ENCODE measurements at regions not wholly inside any gene's neighbourhood (a gene's known extent, or its start where the extent isn't known, plus 50 kb on each side); places are given as distances from the start of the nearest gene placed in this dataset.

DNA sequence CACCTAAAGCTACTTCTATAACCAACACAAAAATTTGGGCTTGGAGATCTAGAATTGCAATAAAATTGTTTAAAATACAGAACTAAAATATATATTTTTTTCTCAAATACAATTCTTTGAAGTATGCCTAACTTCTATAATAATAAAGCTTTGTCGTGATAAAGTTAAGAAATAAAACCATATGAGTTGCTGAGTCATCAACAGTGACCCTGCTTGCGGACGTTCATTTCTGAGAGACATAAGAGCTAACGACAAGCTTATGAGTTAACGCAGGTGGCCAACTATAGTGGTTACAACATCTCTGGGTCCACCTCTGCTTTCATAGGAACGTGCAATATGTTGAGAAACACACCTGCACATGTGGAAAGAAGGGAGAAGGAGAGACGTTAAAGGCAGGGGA is 407.1 kb upstream of the SLC14A2 start:
- TF ChIP-seq, protein P1, sequence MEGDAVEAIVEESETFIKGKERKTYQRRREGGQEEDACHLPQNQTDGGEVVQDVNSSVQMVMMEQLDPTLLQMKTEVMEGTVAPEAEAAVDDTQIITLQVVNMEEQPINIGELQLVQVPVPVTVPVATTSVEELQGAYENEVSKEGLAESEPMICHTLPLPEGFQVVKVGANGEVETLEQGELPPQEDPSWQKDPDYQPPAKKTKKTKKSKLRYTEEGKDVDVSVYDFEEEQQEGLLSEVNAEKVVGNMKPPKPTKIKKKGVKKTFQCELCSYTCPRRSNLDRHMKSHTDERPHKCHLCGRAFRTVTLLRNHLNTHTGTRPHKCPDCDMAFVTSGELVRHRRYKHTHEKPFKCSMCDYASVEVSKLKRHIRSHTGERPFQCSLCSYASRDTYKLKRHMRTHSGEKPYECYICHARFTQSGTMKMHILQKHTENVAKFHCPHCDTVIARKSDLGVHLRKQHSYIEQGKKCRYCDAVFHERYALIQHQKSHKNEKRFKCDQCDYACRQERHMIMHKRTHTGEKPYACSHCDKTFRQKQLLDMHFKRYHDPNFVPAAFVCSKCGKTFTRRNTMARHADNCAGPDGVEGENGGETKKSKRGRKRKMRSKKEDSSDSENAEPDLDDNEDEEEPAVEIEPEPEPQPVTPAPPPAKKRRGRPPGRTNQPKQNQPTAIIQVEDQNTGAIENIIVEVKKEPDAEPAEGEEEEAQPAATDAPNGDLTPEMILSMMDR (IDR thresholded peaks at IDR 0.05) = no peak

GRCh38 chr18:45212181-45213039 is 402.9 kb upstream of the SLC14A2 start:
- TF ChIP-seq, protein P1 (IDR thresholded peaks at IDR 0.05) = peak; percentile 95

- TF ChIP-seq, protein P1 (IDR thresholded peaks at IDR 0.05) = no peak; the same call in 1 of the 2 replicates
Observed at GRCh38 chr18:45213040-45213333, 402.3 kb upstream of the SLC14A2 start.

DNA sequence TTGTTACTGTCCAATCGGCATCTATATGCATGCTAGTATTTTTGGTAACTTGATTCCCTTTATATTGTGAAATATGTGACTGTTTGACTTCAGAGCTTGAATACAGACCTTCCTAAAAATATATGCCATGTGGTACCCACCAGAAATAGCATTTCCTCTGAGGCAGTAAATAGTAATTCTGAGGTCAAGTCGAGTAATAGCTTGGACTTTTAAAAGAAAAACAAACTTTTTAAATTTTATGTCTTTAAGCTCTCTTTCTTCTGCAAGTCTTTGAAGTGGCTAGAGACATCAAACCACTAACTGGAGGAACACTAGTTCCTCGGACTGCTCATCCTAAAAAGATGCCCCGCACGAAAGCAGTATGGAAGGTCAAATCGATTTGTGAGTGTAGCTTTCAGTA is 396.8 kb upstream of the SLC14A2 start:
- TF ChIP-seq, protein P1 (IDR thresholded peaks at IDR 0.05) = no peak

- TF ChIP-seq, protein P1 (IDR thresholded peaks at IDR 0.05) = no peak
Observed at GRCh38 chr18:45221363-45221762, 393.9 kb upstream of the SLC14A2 start.

DNA sequence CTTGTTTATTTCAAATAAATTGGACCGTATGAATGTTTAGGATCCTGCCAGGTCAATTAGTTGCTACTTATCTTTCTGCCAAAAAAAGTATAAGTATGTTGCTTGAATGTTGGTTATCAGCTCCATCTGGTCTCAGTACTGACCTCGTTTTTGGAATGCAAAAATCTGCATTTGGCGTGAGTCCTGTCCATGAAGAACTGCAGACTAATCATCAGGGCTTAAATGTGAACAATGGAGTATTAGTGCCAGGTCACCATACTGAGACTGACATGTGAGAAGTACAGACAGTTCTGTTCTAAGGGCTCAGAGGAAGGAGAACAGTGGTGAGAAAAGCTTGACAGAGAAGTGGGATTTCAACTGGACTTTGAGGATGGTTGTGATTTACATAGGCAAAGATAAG is 393.1 kb upstream of the SLC14A2 start:
- TF ChIP-seq, protein P1 (IDR thresholded peaks at IDR 0.05) = no peak

GRCh38 chr18:45227001-45227742 is 388.1 kb upstream of the SLC14A2 start:
- TF ChIP-seq, protein P1 (IDR thresholded peaks at IDR 0.05) = no peak

Measured in LNCAP (cell line).